Ishikawa (cell line): ENCODE measurements at regions not wholly inside any gene's neighbourhood (a gene's known extent, or its start where the extent isn't known, plus 50 kb on each side); places are given as distances from the start of the nearest gene placed in this dataset.

Experiments
- EGR1 ChIP-seq: IDR thresholded peaks from 2 replicates; pipeline ENCODE4 v1.6.1; 2012
- EP300 ChIP-seq: IDR thresholded peaks from 2 replicates; pipeline ENCODE4 v1.6.1; 2012; ENCODE audit warnings: borderline replicate concordance
- FOXM1 ChIP-seq: IDR thresholded peaks from 2 replicates; pipeline ENCODE4 v1.6.1; 2012; ENCODE audit warnings: low read depth, borderline replicate concordance
- RAD21 ChIP-seq: IDR thresholded peaks from 2 replicates; pipeline ENCODE4 v1.6.1; 2012; ENCODE audit warnings: low read depth
- TAF1 ChIP-seq: IDR thresholded peaks from 2 replicates; pipeline ENCODE4 v1.6.1; 2012; ENCODE audit warnings: low read depth, mild to moderate bottlenecking
- TCF12 ChIP-seq: IDR thresholded peaks from 2 replicates; pipeline ENCODE4 v1.6.1; 2012; ENCODE audit warnings: low read depth
- TEAD4 ChIP-seq: IDR thresholded peaks from 2 replicates; pipeline ENCODE4 v1.6.1; 2012
- YY1 ChIP-seq: IDR thresholded peaks from 2 replicates; pipeline ENCODE4 v1.6.1; 2012; ENCODE audit warnings: low read depth
- TF ChIP-seq, protein P1 (sequence below): IDR thresholded peaks from 2 replicates; pipeline ENCODE4 v1.6.1; 2012; ENCODE audit warnings: low read depth, mild to moderate bottlenecking
- TF ChIP-seq, protein P2 (sequence below): IDR thresholded peaks from 2 replicates; pipeline ENCODE4 v1.6.1; 2012
- TF ChIP-seq, protein P3 (sequence below): IDR thresholded peaks from 2 replicates; pipeline ENCODE4 v1.6.1; 2012

DNA sequence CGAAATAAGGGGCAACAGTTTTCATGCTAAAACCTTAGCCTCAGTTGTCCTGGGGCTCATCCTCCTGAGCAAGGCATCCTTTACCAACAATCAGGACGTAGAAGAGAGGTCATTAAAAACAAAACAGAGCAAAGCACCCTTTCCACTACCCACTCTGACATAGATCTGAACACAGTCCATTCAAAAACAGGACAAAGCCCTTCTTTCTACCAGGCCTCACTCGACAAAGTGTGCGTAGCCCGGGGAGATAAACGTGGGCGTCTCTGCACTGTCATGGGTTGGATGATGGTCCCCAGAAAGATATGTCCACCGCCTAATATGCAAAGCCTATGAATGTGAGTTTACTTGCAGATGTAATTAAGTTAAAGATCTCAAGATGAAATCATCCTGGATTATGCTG lies 60.6 kb upstream of the TAS2R1 start:
- TF ChIP-seq, protein P1, sequence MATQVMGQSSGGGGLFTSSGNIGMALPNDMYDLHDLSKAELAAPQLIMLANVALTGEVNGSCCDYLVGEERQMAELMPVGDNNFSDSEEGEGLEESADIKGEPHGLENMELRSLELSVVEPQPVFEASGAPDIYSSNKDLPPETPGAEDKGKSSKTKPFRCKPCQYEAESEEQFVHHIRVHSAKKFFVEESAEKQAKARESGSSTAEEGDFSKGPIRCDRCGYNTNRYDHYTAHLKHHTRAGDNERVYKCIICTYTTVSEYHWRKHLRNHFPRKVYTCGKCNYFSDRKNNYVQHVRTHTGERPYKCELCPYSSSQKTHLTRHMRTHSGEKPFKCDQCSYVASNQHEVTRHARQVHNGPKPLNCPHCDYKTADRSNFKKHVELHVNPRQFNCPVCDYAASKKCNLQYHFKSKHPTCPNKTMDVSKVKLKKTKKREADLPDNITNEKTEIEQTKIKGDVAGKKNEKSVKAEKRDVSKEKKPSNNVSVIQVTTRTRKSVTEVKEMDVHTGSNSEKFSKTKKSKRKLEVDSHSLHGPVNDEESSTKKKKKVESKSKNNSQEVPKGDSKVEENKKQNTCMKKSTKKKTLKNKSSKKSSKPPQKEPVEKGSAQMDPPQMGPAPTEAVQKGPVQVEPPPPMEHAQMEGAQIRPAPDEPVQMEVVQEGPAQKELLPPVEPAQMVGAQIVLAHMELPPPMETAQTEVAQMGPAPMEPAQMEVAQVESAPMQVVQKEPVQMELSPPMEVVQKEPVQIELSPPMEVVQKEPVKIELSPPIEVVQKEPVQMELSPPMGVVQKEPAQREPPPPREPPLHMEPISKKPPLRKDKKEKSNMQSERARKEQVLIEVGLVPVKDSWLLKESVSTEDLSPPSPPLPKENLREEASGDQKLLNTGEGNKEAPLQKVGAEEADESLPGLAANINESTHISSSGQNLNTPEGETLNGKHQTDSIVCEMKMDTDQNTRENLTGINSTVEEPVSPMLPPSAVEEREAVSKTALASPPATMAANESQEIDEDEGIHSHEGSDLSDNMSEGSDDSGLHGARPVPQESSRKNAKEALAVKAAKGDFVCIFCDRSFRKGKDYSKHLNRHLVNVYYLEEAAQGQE = no peak
- TF ChIP-seq EP300 = no peak
- no peak for TF ChIP-seq RAD21
- TF ChIP-seq, protein P2, sequence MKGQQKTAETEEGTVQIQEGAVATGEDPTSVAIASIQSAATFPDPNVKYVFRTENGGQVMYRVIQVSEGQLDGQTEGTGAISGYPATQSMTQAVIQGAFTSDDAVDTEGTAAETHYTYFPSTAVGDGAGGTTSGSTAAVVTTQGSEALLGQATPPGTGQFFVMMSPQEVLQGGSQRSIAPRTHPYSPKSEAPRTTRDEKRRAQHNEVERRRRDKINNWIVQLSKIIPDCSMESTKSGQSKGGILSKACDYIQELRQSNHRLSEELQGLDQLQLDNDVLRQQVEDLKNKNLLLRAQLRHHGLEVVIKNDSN = no peak
- no peak for TF ChIP-seq TAF1
- no peak for TF ChIP-seq FOXM1
- TF ChIP-seq EGR1 = no peak
- no peak for TF ChIP-seq TEAD4
- no peak for TF ChIP-seq YY1
- no peak for TF ChIP-seq TCF12
- TF ChIP-seq, protein P3, sequence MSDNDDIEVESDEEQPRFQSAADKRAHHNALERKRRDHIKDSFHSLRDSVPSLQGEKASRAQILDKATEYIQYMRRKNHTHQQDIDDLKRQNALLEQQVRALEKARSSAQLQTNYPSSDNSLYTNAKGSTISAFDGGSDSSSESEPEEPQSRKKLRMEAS = no peak
